DOHH2 (cell line): ENCODE measurements at regions not wholly inside any gene's neighbourhood (a gene's known extent, or its start where the extent isn't known, plus 50 kb on each side); places are given as distances from the start of the nearest gene placed in this dataset.

Experiments used
- CTCF ChIP-seq: fragments of 200-600 bp; sonication (generic); IDR thresholded peaks from one replicate; pipeline ENCODE4 v1.5.1; 2014; ENCODE audit warnings: antibody characterized with exemption, mild to moderate bottlenecking, low read depth, low read length; ENCODE audit not compliant: poor library complexity, severe bottlenecking
- EZH2phosphoT487 ChIP-seq: fragments of 200-600 bp; sonication (generic); IDR thresholded peaks from 2 replicates; pipeline ENCODE4 v1.6.1; 2017; ENCODE audit warnings: borderline replicate concordance, mild to moderate bottlenecking, antibody characterized with exemption, low read length, moderate library complexity, mixed read lengths

GRCh38 chr13:107608736-107609135 is 606.6 kb downstream of the LIG4 start:
- no peak for TF ChIP-seq CTCF
- TF ChIP-seq EZH2phosphoT487: no peak
